ENCODE measurements at regions not wholly inside any gene's neighbourhood (a gene's known extent, or its start where the extent isn't known, plus 50 kb on each side); places are given as distances from the start of the nearest gene placed in this dataset.

- Histone ChIP-seq H3K4me3 (ENCODE audit: low read depth, low read length) (no peak overlapping the region), H3K27me3 (ENCODE audit: insufficient read depth, low read length) (no peaks in the 10 kb centered on the region), H3K79me2 (ENCODE audit: control insufficient read depth, insufficient read depth, low read length, unreplicated experiment) (no peaks in the 10 kb centered on the region), H3K27ac (ENCODE audit: low read depth, low read length) (peak overlapping the region; percentile 68; the same call in 1 of the 2 replicates), H2AFZ (ENCODE audit: low read length, unreplicated experiment) (no peak overlapping the region), H3K4me1 (ENCODE audit: control insufficient read depth, insufficient read depth, low read length, unreplicated experiment) (peaks cover 41% of the 10 kb centered on the region), H3K36me3 (ENCODE audit: insufficient read depth, low read length) (no peaks in the 10 kb centered on the region)
These were observed 117.6 kb downstream of the SLC25A47 start for GRCh38 chr14:100440758-100441203.

- no peak overlapping the region for H3K4me3 ChIP-seq (ENCODE audit: low read depth, low read length)
- H3K36me3 ChIP-seq (ENCODE audit: insufficient read depth, low read length), result no peaks in the 10 kb centered on the region
- peaks cover 41% of the 10 kb centered on the region for H3K4me1 ChIP-seq (ENCODE audit: control insufficient read depth, insufficient read depth, low read length, unreplicated experiment)
- H3K27me3 ChIP-seq (ENCODE audit: insufficient read depth, low read length), result no peaks in the 10 kb centered on the region
- H3K79me2 ChIP-seq (ENCODE audit: control insufficient read depth, insufficient read depth, low read length, unreplicated experiment), result no peaks in the 10 kb centered on the region
- no peak overlapping the region for H2AFZ ChIP-seq (ENCODE audit: low read length, unreplicated experiment)
- no peak overlapping the region for H3K27ac ChIP-seq (ENCODE audit: low read depth, low read length)
These were observed 118.3 kb downstream of the SLC25A47 start for GRCh38 chr14:100441271-100441947.

GRCh38 chr14:100442036-100442435 lies 118.9 kb downstream of the SLC25A47 start:
- H3K27me3 ChIP-seq (ENCODE audit: insufficient read depth, low read length), result no peaks in the 10 kb centered on the region
- no peak overlapping the region for H2AFZ ChIP-seq (ENCODE audit: low read length, unreplicated experiment)
- no peaks in the 10 kb centered on the region for H3K79me2 ChIP-seq (ENCODE audit: control insufficient read depth, insufficient read depth, low read length, unreplicated experiment)
- peaks cover 41% of the 10 kb centered on the region for H3K4me1 ChIP-seq (ENCODE audit: control insufficient read depth, insufficient read depth, low read length, unreplicated experiment)
- H3K4me3 ChIP-seq (ENCODE audit: low read depth, low read length), result no peak overlapping the region
- H3K36me3 ChIP-seq (ENCODE audit: insufficient read depth, low read length), result no peaks in the 10 kb centered on the region
- H3K27ac ChIP-seq (ENCODE audit: low read depth, low read length), result no peak overlapping the region

GRCh38 chr14:100442498-100443490 lies 119.7 kb downstream of the SLC25A47 start:
- Histone ChIP-seq H3K36me3 (ENCODE audit: insufficient read depth, low read length) (no peaks in the 10 kb centered on the region), H3K27ac (ENCODE audit: low read depth, low read length) (no peak overlapping the region), H3K4me1 (ENCODE audit: control insufficient read depth, insufficient read depth, low read length, unreplicated experiment) (peaks cover 41% of the 10 kb centered on the region), H3K27me3 (ENCODE audit: insufficient read depth, low read length) (no peaks in the 10 kb centered on the region), H3K79me2 (ENCODE audit: control insufficient read depth, insufficient read depth, low read length, unreplicated experiment) (no peaks in the 10 kb centered on the region), H2AFZ (ENCODE audit: low read length, unreplicated experiment) (no peak overlapping the region), H3K4me3 (ENCODE audit: low read depth, low read length) (no peak overlapping the region)

GRCh38 chr14:100443603-100444002 lies 120.5 kb downstream of the SLC25A47 start:
- H3K79me2 ChIP-seq (ENCODE audit: control insufficient read depth, insufficient read depth, low read length, unreplicated experiment), result no peaks in the 10 kb centered on the region
- no peak overlapping the region for H3K27ac ChIP-seq (ENCODE audit: low read depth, low read length)
- H2AFZ ChIP-seq (ENCODE audit: low read length, unreplicated experiment), result no peak overlapping the region
- H3K27me3 ChIP-seq (ENCODE audit: insufficient read depth, low read length), result no peaks in the 10 kb centered on the region
- H3K36me3 ChIP-seq (ENCODE audit: insufficient read depth, low read length), result no peaks in the 10 kb centered on the region
- no peak overlapping the region for H3K4me3 ChIP-seq (ENCODE audit: low read depth, low read length)
- H3K4me1 ChIP-seq (ENCODE audit: control insufficient read depth, insufficient read depth, low read length, unreplicated experiment), result peaks cover 38% of the 10 kb centered on the region

GRCh38 chr14:100445436-100446088 lies 122.4 kb downstream of the SLC25A47 start:
- Histone ChIP-seq H3K4me1 (ENCODE audit: control insufficient read depth, insufficient read depth, low read length, unreplicated experiment) (peaks cover 18% of the 10 kb centered on the region), H3K27ac (ENCODE audit: low read depth, low read length) (no peak overlapping the region), H3K36me3 (ENCODE audit: insufficient read depth, low read length) (no peaks in the 10 kb centered on the region)

GRCh38 chr14:100446572-100446971 lies 123.4 kb downstream of the SLC25A47 start:
- Histone ChIP-seq H3K4me1 (ENCODE audit: control insufficient read depth, insufficient read depth, low read length, unreplicated experiment) (peaks cover 10% of the 10 kb centered on the region), H3K27me3 (ENCODE audit: insufficient read depth, low read length) (no peaks in the 10 kb centered on the region), H3K36me3 (ENCODE audit: insufficient read depth, low read length) (no peaks in the 10 kb centered on the region), H3K4me3 (ENCODE audit: low read depth, low read length) (no peak overlapping the region), H3K27ac (ENCODE audit: low read depth, low read length) (no peak overlapping the region), H3K79me2 (ENCODE audit: control insufficient read depth, insufficient read depth, low read length, unreplicated experiment) (no peaks in the 10 kb centered on the region), H2AFZ (ENCODE audit: low read length, unreplicated experiment) (no peak overlapping the region)

More at GRCh38 chr14:100445436-100446088, 122.4 kb downstream of the SLC25A47 start:
- Histone ChIP-seq H3K79me2 (ENCODE audit: control insufficient read depth, insufficient read depth, low read length, unreplicated experiment) (no peaks in the 10 kb centered on the region), H3K4me3 (ENCODE audit: low read depth, low read length) (no peak overlapping the region), H3K27me3 (ENCODE audit: insufficient read depth, low read length) (no peaks in the 10 kb centered on the region), H2AFZ (ENCODE audit: low read length, unreplicated experiment) (no peak overlapping the region)

- Histone ChIP-seq H2AFZ (ENCODE audit: low read length, unreplicated experiment) (no peak overlapping the region), H3K79me2 (ENCODE audit: control insufficient read depth, insufficient read depth, low read length, unreplicated experiment) (no peaks in the 10 kb centered on the region), H3K4me1 (ENCODE audit: control insufficient read depth, insufficient read depth, low read length, unreplicated experiment) (peaks cover 6% of the 10 kb centered on the region), H3K27me3 (ENCODE audit: insufficient read depth, low read length) (no peaks in the 10 kb centered on the region), H3K36me3 (ENCODE audit: insufficient read depth, low read length) (no peaks in the 10 kb centered on the region), H3K4me3 (ENCODE audit: low read depth, low read length) (no peak overlapping the region), H3K27ac (ENCODE audit: low read depth, low read length) (no peak overlapping the region)
These were observed 125.2 kb downstream of the SLC25A47 start for GRCh38 chr14:100448376-100448775.

GRCh38 chr14:100449225-100449987 lies 126.3 kb downstream of the SLC25A47 start:
- no peaks in the 10 kb centered on the region for H3K36me3 ChIP-seq (ENCODE audit: insufficient read depth, low read length)
- no peak overlapping the region for H3K27ac ChIP-seq (ENCODE audit: low read depth, low read length)
- H3K79me2 ChIP-seq (ENCODE audit: control insufficient read depth, insufficient read depth, low read length, unreplicated experiment), result no peaks in the 10 kb centered on the region
- no peak overlapping the region for H3K4me3 ChIP-seq (ENCODE audit: low read depth, low read length)
- H3K4me1 ChIP-seq (ENCODE audit: control insufficient read depth, insufficient read depth, low read length, unreplicated experiment), result no peaks in the 10 kb centered on the region
- H2AFZ ChIP-seq (ENCODE audit: low read length, unreplicated experiment), result no peak overlapping the region
- H3K27me3 ChIP-seq (ENCODE audit: insufficient read depth, low read length), result no peaks in the 10 kb centered on the region

GRCh38 chr14:100450049-100450448 lies 126.9 kb downstream of the SLC25A47 start:
- Histone ChIP-seq H2AFZ (ENCODE audit: low read length, unreplicated experiment) (no peak overlapping the region), H3K4me1 (ENCODE audit: control insufficient read depth, insufficient read depth, low read length, unreplicated experiment) (no peaks in the 10 kb centered on the region), H3K36me3 (ENCODE audit: insufficient read depth, low read length) (no peaks in the 10 kb centered on the region), H3K4me3 (ENCODE audit: low read depth, low read length) (no peak overlapping the region), H3K27ac (ENCODE audit: low read depth, low read length) (no peak overlapping the region), H3K27me3 (ENCODE audit: insufficient read depth, low read length) (no peaks in the 10 kb centered on the region), H3K79me2 (ENCODE audit: control insufficient read depth, insufficient read depth, low read length, unreplicated experiment) (no peaks in the 10 kb centered on the region)
